GM12878 (cell line): ENCODE measurements at regions not wholly inside any gene's neighbourhood (a gene's known extent, or its start where the extent isn't known, plus 50 kb on each side); places are given as distances from the start of the nearest gene placed in this dataset.

Experiments used
- ATAC-seq: fragments of 200-7000 bp; cut with Tn5 transposase; 3 replicates; pipeline ENCODE4 v1.9.1; 2020; ENCODE audit warnings: mild to moderate bottlenecking, moderate library complexity
- BruUV-seq: library from RNA; stranded (reverse); fragments of 400-500 nt; replicated peaks from 2 replicates; lab custom pipeline; 2021; lab: Mats Ljungman, UMichigan
- CTCF ChIA-PET: fragments of 300-600 bp; sonication (Branson Sonifier 250); formaldehyde crosslinking; extraction: SDS; loops from one replicate; lab custom pipeline; 2021; ENCODE audit warnings: inconsistent platforms; lab: Yijun Ruan, JAX
- POLR2A ChIA-PET: fragments of 350-600 bp; formaldehyde crosslinking; extraction: SDS; loops from one replicate; lab custom pipeline; 2021; ENCODE audit warnings: inconsistent platforms; lab: Charles Lee
- RAD21 ChIA-PET: fragments of 300-600 bp; sonication (Branson Sonifier 250); formaldehyde crosslinking; loops from one replicate; lab custom pipeline; 2023; ENCODE audit warnings: antibody characterized with exemption; ENCODE audit not compliant: unreplicated experiment; lab: Charles Lee
- SMC1A ChIA-PET: fragments of 300-600 bp; sonication (Branson Sonifier 250); formaldehyde crosslinking; loops from one replicate; lab custom pipeline; 2023; ENCODE audit not compliant: unreplicated experiment, uncharacterized antibody; lab: Charles Lee
- DNase-seq: peaks from one replicate; pipeline ENCODE4 v3.0.0-alpha.2; 2011; ENCODE audit warnings: low read depth, low spot score
- FAIRE-seq: peaks from 3 replicates; lab custom pipeline; 2011; peaks lifted over from hg19 to GRCh38; lab: Jason Lieb, UNC
- H2AFZ ChIP-seq: 2 replicates; pipeline ENCODE4 v1.6.0; 2011; ENCODE audit warnings: low read depth, low read length, control low read depth; ENCODE audit not compliant: control insufficient read depth
- H3K27ac ChIP-seq: 2 replicates; pipeline ENCODE4 v1.5.1; 2011; ENCODE audit warnings: control low read depth; ENCODE audit not compliant: control insufficient read depth, insufficient read depth
- H3K27me3 ChIP-seq, 2 experiments: replicated peaks in 1 of 2; 2 replicates each; pipeline versions ENCODE4 v1.6.0 to v1.6.1; 2011; ENCODE audit warnings: low read length in 1 of 2; ENCODE audit not compliant: control insufficient read depth in 2 of 2, insufficient read depth in 2 of 2
- H3K36me3 ChIP-seq, 2 experiments: 2 replicates each; pipeline ENCODE4 v1.5.1; 2011; ENCODE audit warnings: low read length in 1 of 2; ENCODE audit not compliant: control insufficient read depth in 2 of 2, insufficient read depth in 2 of 2
- H3K4me1 ChIP-seq: 2 replicates; pipeline ENCODE4 v1.6.1; 2011; ENCODE audit warnings: mild to moderate bottlenecking, low read length, moderate library complexity, mixed read lengths; ENCODE audit not compliant: control insufficient read depth, insufficient read depth
- H3K4me2 ChIP-seq: 2 replicates; pipeline ENCODE4 v1.6.0; 2011; ENCODE audit warnings: control low read depth; ENCODE audit not compliant: control insufficient read depth, insufficient read depth
- H3K4me3 ChIP-seq: fragments of 200-600 bp; sonication (generic); 2 replicates; pipeline ENCODE4 v1.5.1; 2016
- H3K79me2 ChIP-seq: 2 replicates; pipeline ENCODE4 v1.6.0; 2011; ENCODE audit warnings: low read length; ENCODE audit not compliant: control insufficient read depth, insufficient read depth
- H3K9ac ChIP-seq: 2 replicates; pipeline ENCODE4 v1.8.0; 2011; ENCODE audit warnings: low read length, control low read depth, mixed read lengths; ENCODE audit not compliant: control insufficient read depth, insufficient read depth
- H3K9me3 ChIP-seq: replicated peaks from 3 replicates; pipeline ENCODE4 v1.5.1; 2011; ENCODE audit warnings: mild to moderate bottlenecking, low read length; ENCODE audit not compliant: control insufficient read depth, insufficient read depth
- H4K20me1 ChIP-seq: 2 replicates; pipeline ENCODE4 v1.6.0; 2011; ENCODE audit not compliant: control insufficient read depth, insufficient read depth
- BMI1 ChIP-seq: fragments of 450-650 bp; IDR thresholded peaks from 2 replicates; pipeline ENCODE4 v1.6.1; 2016; ENCODE audit warnings: mild to moderate bottlenecking, moderate library complexity, borderline replicate concordance
- CREM ChIP-seq: IDR thresholded peaks from 2 replicates; pipeline ENCODE4 v1.6.1; 2014; ENCODE audit warnings: antibody characterized with exemption, low read depth
- E2F8 ChIP-seq: fragments of 450-650 bp; IDR thresholded peaks from 2 replicates; pipeline ENCODE4 v1.6.1; 2018; ENCODE audit warnings: mild to moderate bottlenecking, low read depth, moderate library complexity; ENCODE audit not compliant: partially characterized antibody
- FOXK2 ChIP-seq: fragments of 450-650 bp; IDR thresholded peaks from 2 replicates; pipeline ENCODE4 v1.6.1; 2017; ENCODE audit warnings: mild to moderate bottlenecking, moderate library complexity
- HCFC1 ChIP-seq: fragments of 150-350 bp; IDR thresholded peaks from 2 replicates; pipeline ENCODE4 v1.6.1; 2014; ENCODE audit warnings: low read length
- HDAC6 ChIP-seq: fragments of 200-600 bp; sonication (generic); IDR thresholded peaks from one replicate; pipeline ENCODE4 v1.8.0; 2017; ENCODE audit warnings: antibody characterized with exemption; ENCODE audit not compliant: unreplicated experiment
- IKZF2 ChIP-seq, 2 experiments: fragments of 450-650 bp; IDR thresholded peaks; 2 replicates each; pipeline ENCODE4 v1.6.1; 2017; ENCODE audit warnings: mild to moderate bottlenecking in 2 of 2, moderate library complexity in 2 of 2
- JUND ChIP-seq: IDR thresholded peaks from 2 replicates; pipeline ENCODE4 v1.6.1; 2012; ENCODE audit warnings: low read depth, mild to moderate bottlenecking, low read length, improper control_type of control experiment, moderate library complexity
- NBN ChIP-seq: fragments of 450-650 bp; IDR thresholded peaks from 2 replicates; pipeline ENCODE4 v1.6.1; 2016
- PKNOX1 ChIP-seq: fragments of 450-650 bp; IDR thresholded peaks from 2 replicates; pipeline ENCODE4 v1.6.1; 2016; ENCODE audit warnings: mild to moderate bottlenecking
- POLR2AphosphoS2 ChIP-seq: IDR thresholded peaks from 2 replicates; pipeline ENCODE4 v1.6.1; 2011; ENCODE audit warnings: low read depth, mild to moderate bottlenecking, low read length, improper control_type of control experiment, moderate library complexity
- RB1 ChIP-seq: fragments of 450-650 bp; formaldehyde crosslinking; IDR thresholded peaks from 2 replicates; pipeline ENCODE4 v1.6.1; 2017; ENCODE audit warnings: mild to moderate bottlenecking, borderline replicate concordance
- RBBP5 ChIP-seq: fragments of 200-600 bp; sonication (generic); conservative IDR thresholded peaks from 2 replicates; pipeline ENCODE4 v1.6.1; 2016
- ZNF274 ChIP-seq: IDR thresholded peaks from one replicate; pipeline ENCODE4 v1.8.0; 2011; ENCODE audit not compliant: insufficient read length, insufficient read depth
- WGBS: methylation state at CpG from one replicate; pipeline ENCODE4 v1.1.6; 2016; ENCODE audit warnings: low lambda C conversion rate; ENCODE audit not compliant: insufficient replicate concordance, insufficient coverage; ENCODE audit errors: missing lambda C conversion rate; 5-methylcytosine and 5-hydroxymethylcytosine counted together
- in situ Hi-C: fragments of 300-500 bp; cut with MboI; formaldehyde crosslinking; loops from 9 replicates; pipeline ENCODE4 v1.14.3; 2018; ENCODE audit warnings: mixed read lengths
- intact Hi-C: fragments of 100-400 bp; cut with micrococcal nuclease; formaldehyde crosslinking; loops from one replicate; pipeline ENCODE4 v1.14.2; 2022; ENCODE audit not compliant: unreplicated experiment
- TF ChIP-seq, protein P1 (sequence below): fragments of 450-650 bp; IDR thresholded peaks from 2 replicates; pipeline ENCODE4 v1.6.1; 2018; ENCODE audit warnings: borderline replicate concordance, mild to moderate bottlenecking; ENCODE audit not compliant: partially characterized antibody
- TF ChIP-seq, protein P2 (sequence below): IDR thresholded peaks from 2 replicates; pipeline ENCODE4 v1.6.1; 2012; ENCODE audit warnings: low read length, inconsistent platforms
- TF ChIP-seq, protein P3 (sequence below), 3 experiments: IDR thresholded peaks in 2 of 3; conservative IDR thresholded peaks in 1 of 3; 2 replicates each; pipeline ENCODE4 v1.5.1; 2011; ENCODE audit warnings: low read depth in 3 of 3, low read length in 3 of 3, mild to moderate bottlenecking in 3 of 3, control low read depth in 2 of 3, moderate library complexity in 2 of 3, inconsistent platforms in 1 of 3, mixed read lengths in 1 of 3; ENCODE audit not compliant: control insufficient read depth in 2 of 3, insufficient read depth in 1 of 3; ENCODE audit errors: extremely low read depth in 1 of 3

- in situ Hi-C loops: no loop called here
- Histone ChIP-seq H3K4me2 (no peak overlapping the region), H3K9me3 (no peaks in the 10 kb centered on the region), H2AFZ (no peak overlapping the region), H4K20me1 (no peaks in the 10 kb centered on the region), H3K4me1 (no peaks in the 10 kb centered on the region), H3K36me3 (no peaks in the 10 kb centered on the region), H3K27ac (no peak overlapping the region), H3K4me3 (no peak overlapping the region), H3K9ac (no peak overlapping the region), H3K27me3 (no peaks in the 10 kb centered on the region; a peak in 1 of 4 replicates), H3K79me2 (no peaks in the 10 kb centered on the region)
- ChIA-PET SMC1A (interaction anchor here (0.7 kb wide), 1 partner anchor 881 kb away, joined by 3 read pairs; no protein-coding TSS in a partner anchor), CTCF (no interaction called here), POLR2A (no interaction called here), RAD21 (no interaction called here)
- intact Hi-C loops: no loop called here
- ATAC-seq (no peak), FAIRE-seq (no peak), DNase-seq (no peak)
- WGBS: 5% methylated on average over 2 of the region's 2 CpGs
- no TSS peak for BruUV-seq
- TF ChIP-seq PKNOX1 (no peak), ZNF274 (no peak), CREM (no peak), E2F8 (no peak), IKZF2 (IDR thresholded peaks at IDR 0.05) (no peak), BMI1 (no peak), HDAC6 (no peak), POLR2AphosphoS2 (no peak), FOXK2 (no peak), RB1 (no peak), JUND (no peak), HCFC1 (no peak), RBBP5 (no peak), NBN (no peak)
- TF ChIP-seq, protein P1, sequence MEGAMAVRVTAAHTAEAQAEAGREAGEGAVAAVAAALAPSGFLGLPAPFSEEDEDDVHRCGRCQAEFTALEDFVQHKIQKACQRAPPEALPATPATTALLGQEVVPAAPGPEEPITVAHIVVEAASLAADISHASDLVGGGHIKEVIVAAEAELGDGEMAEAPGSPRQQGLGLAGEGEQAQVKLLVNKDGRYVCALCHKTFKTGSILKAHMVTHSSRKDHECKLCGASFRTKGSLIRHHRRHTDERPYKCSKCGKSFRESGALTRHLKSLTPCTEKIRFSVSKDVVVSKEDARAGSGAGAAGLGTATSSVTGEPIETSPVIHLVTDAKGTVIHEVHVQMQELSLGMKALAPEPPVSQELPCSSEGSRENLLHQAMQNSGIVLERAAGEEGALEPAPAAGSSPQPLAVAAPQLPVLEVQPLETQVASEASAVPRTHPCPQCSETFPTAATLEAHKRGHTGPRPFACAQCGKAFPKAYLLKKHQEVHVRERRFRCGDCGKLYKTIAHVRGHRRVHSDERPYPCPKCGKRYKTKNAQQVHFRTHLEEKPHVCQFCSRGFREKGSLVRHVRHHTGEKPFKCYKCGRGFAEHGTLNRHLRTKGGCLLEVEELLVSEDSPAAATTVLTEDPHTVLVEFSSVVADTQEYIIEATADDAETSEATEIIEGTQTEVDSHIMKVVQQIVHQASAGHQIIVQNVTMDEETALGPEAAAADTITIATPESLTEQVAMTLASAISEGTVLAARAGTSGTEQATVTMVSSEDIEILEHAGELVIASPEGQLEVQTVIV: no peak
- TF ChIP-seq, protein P2, sequence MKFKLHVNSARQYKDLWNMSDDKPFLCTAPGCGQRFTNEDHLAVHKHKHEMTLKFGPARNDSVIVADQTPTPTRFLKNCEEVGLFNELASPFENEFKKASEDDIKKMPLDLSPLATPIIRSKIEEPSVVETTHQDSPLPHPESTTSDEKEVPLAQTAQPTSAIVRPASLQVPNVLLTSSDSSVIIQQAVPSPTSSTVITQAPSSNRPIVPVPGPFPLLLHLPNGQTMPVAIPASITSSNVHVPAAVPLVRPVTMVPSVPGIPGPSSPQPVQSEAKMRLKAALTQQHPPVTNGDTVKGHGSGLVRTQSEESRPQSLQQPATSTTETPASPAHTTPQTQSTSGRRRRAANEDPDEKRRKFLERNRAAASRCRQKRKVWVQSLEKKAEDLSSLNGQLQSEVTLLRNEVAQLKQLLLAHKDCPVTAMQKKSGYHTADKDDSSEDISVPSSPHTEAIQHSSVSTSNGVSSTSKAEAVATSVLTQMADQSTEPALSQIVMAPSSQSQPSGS: no peak
- TF ChIP-seq, protein P3, sequence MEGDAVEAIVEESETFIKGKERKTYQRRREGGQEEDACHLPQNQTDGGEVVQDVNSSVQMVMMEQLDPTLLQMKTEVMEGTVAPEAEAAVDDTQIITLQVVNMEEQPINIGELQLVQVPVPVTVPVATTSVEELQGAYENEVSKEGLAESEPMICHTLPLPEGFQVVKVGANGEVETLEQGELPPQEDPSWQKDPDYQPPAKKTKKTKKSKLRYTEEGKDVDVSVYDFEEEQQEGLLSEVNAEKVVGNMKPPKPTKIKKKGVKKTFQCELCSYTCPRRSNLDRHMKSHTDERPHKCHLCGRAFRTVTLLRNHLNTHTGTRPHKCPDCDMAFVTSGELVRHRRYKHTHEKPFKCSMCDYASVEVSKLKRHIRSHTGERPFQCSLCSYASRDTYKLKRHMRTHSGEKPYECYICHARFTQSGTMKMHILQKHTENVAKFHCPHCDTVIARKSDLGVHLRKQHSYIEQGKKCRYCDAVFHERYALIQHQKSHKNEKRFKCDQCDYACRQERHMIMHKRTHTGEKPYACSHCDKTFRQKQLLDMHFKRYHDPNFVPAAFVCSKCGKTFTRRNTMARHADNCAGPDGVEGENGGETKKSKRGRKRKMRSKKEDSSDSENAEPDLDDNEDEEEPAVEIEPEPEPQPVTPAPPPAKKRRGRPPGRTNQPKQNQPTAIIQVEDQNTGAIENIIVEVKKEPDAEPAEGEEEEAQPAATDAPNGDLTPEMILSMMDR (IDR thresholded peaks at IDR 0.05 in 2 of 3, conservative IDR thresholded peaks at IDR 0.05 in 1 of 3; ENCODE audit: control insufficient read depth in 2 of 3, extremely low read depth in 1 of 3, insufficient read depth in 1 of 3, low read depth in 3 of 3, low read length in 3 of 3): no peak
Measured at GRCh38 chr12:24089510-24089890, 140.0 kb upstream of the SOX5 start.
